OCI-LY3 (cell line): ENCODE measurements at regions not wholly inside any gene's neighbourhood (a gene's known extent, or its start where the extent isn't known, plus 50 kb on each side); places are given as distances from the start of the nearest gene placed in this dataset.

ENCODE experiments used
- H2AFZ ChIP-seq: fragments of 200-600, 300-600 bp; shearing (Covaris generic); 2 replicates; pipeline ENCODE4 v1.6.0; 2014; ENCODE audit warnings: antibody characterized with exemption, low read depth, low read length
- H3K27ac ChIP-seq: fragments of 200-600, 300-600 bp; sonication (generic); 2 replicates; pipeline ENCODE4 v1.5.1; 2014; ENCODE audit warnings: mild to moderate bottlenecking, low read length, moderate library complexity, mixed read lengths
- H3K27me3 ChIP-seq: fragments of 200-600, 300-600 bp; sonication (generic); 2 replicates; pipeline ENCODE4 v1.6.1; 2014; ENCODE audit warnings: low read depth, low read length, mixed read lengths
- H3K36me3 ChIP-seq: fragments of 200-600, 300-600 bp; sonication (generic); replicated peaks from 2 replicates; pipeline ENCODE3; 2014; ENCODE audit warnings: low read depth, low read length, mixed read lengths
- H3K4me1 ChIP-seq: fragments of 300-600, 200-600 bp; sonication (generic); 2 replicates; pipeline ENCODE4 v1.6.1; 2014; ENCODE audit warnings: low read length, mixed read lengths
- H3K4me2 ChIP-seq: fragments of 200-600, 300-600 bp; sonication (generic); 2 replicates; pipeline ENCODE4 v1.6.1; 2014; ENCODE audit warnings: low read length, mixed read lengths
- H3K4me3 ChIP-seq: fragments of 300-600, 200-600 bp; sonication (generic); 2 replicates; pipeline ENCODE4 v1.5.1; 2014; ENCODE audit warnings: antibody characterized with exemption, mild to moderate bottlenecking, low read length, moderate library complexity
- H3K79me2 ChIP-seq: fragments of 300-600, 200-600 bp; shearing (Covaris generic); 2 replicates; pipeline ENCODE4 v1.6.1; 2014; ENCODE audit warnings: mild to moderate bottlenecking, low read length, mixed read lengths
- H3K9ac ChIP-seq: fragments of 300-600, 200-600 bp; shearing (Covaris generic); 2 replicates; pipeline ENCODE4 v1.6.0; 2014; ENCODE audit warnings: mild to moderate bottlenecking, low read length, moderate library complexity
- H3K9me3 ChIP-seq: fragments of 200-600, 300-600 bp; shearing (Covaris generic); 2 replicates; pipeline ENCODE4 v1.6.1; 2014; ENCODE audit warnings: low read length, mixed read lengths; ENCODE audit not compliant: insufficient read depth
- H4K20me1 ChIP-seq: fragments of 200-600, 300-600 bp; sonication (generic); 2 replicates; pipeline ENCODE4 v1.6.1; 2016; ENCODE audit warnings: low read length, mixed read lengths; ENCODE audit not compliant: insufficient read depth
- EZH2phosphoT487 ChIP-seq: fragments of 200-600 bp; shearing (Covaris generic); IDR thresholded peaks from 2 replicates; pipeline ENCODE4 v1.6.1; 2018; ENCODE audit warnings: antibody characterized with exemption, mixed run types, low read depth
- TF ChIP-seq, protein P1 (sequence below): fragments of 200-600, 300-600 bp; sonication (generic); IDR thresholded peaks from 2 replicates; pipeline ENCODE4 v1.5.1; 2014; ENCODE audit warnings: antibody characterized with exemption, low read length, low read depth

DNA sequence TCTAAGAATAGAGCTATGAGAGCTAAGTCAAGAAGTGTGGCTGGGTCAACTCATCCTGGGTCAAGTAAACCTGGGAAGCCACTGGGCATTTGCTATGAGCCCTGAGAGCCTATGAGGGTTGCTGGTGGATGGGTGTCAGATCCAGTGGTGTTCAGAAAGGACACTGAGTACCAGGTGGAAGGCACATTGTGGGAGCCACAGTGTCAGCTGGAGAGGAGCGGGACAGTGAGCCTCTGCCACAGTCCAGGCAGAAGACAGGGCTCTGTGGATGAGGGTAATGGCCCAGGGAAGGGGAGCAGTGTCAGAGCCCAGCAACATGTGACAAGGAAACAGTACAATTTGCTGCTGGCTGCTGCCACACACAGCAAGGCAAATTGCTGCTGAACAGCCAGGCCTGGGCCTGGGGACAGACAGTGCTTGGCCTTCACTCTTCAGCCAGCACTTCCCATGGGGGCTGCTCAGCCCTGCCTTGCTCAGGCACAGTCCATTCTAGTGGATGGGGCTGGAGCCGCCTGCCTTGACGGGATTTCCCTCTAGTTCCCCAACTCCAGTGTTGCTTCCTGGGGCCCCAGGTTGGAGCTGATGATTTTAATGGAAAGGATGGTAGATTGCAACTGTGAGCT is 90.9 kb upstream of the CHST15 start:
- H3K4me3 ChIP-seq = no peak overlapping the region
- TF ChIP-seq EZH2phosphoT487 = no peak
- TF ChIP-seq, protein P1, sequence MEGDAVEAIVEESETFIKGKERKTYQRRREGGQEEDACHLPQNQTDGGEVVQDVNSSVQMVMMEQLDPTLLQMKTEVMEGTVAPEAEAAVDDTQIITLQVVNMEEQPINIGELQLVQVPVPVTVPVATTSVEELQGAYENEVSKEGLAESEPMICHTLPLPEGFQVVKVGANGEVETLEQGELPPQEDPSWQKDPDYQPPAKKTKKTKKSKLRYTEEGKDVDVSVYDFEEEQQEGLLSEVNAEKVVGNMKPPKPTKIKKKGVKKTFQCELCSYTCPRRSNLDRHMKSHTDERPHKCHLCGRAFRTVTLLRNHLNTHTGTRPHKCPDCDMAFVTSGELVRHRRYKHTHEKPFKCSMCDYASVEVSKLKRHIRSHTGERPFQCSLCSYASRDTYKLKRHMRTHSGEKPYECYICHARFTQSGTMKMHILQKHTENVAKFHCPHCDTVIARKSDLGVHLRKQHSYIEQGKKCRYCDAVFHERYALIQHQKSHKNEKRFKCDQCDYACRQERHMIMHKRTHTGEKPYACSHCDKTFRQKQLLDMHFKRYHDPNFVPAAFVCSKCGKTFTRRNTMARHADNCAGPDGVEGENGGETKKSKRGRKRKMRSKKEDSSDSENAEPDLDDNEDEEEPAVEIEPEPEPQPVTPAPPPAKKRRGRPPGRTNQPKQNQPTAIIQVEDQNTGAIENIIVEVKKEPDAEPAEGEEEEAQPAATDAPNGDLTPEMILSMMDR = no peak
- peaks cover 15% of the 10 kb centered on the region for H3K4me1 ChIP-seq
- no peaks in the 10 kb centered on the region for H3K36me3 ChIP-seq
- H3K9ac ChIP-seq = no peak overlapping the region
- H3K27ac ChIP-seq = no peak overlapping the region
- no peak overlapping the region for H3K4me2 ChIP-seq
- no peaks in the 10 kb centered on the region for H3K79me2 ChIP-seq
- H4K20me1 ChIP-seq = no peaks in the 10 kb centered on the region
- H3K27me3 ChIP-seq = no peaks in the 10 kb centered on the region
- no peaks in the 10 kb centered on the region for H3K9me3 ChIP-seq
- no peak overlapping the region for H2AFZ ChIP-seq

DNA sequence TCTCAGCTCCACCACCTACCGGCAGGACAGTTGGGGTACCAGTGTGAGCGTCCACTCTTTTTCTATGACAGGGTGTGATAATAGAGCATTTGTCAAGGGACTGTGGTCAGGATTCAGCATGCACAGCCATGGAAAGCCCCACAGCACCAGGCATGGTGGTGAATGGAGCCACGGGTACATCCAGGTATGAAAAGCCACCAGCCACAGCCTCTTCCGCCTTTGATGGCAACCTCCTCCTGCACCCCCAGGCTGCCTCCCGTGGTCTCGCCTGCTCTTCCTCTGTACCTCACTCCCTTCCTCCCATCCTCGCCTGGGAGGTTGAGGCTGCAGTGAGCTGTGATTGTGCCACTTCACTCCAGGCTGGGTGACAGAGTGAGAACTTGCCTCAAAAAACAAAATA is 90.2 kb upstream of the CHST15 start:
- Histone ChIP-seq H4K20me1 (no peaks in the 10 kb centered on the region), H3K4me1 (peaks cover 15% of the 10 kb centered on the region), H3K27ac (no peak overlapping the region), H3K4me2 (no peak overlapping the region), H3K79me2 (no peaks in the 10 kb centered on the region), H2AFZ (no peak overlapping the region), H3K4me3 (no peak overlapping the region), H3K9ac (no peak overlapping the region), H3K36me3 (no peaks in the 10 kb centered on the region), H3K9me3 (no peaks in the 10 kb centered on the region), H3K27me3 (no peaks in the 10 kb centered on the region)
- TF ChIP-seq, protein P1 = no peak
- no peak for TF ChIP-seq EZH2phosphoT487

- Histone ChIP-seq H3K4me2 (no peak overlapping the region), H4K20me1 (no peaks in the 10 kb centered on the region), H3K79me2 (no peaks in the 10 kb centered on the region), H3K4me3 (no peak overlapping the region), H3K36me3 (no peaks in the 10 kb centered on the region), H3K9me3 (no peaks in the 10 kb centered on the region), H3K27ac (no peak overlapping the region), H2AFZ (no peak overlapping the region), H3K9ac (no peak overlapping the region), H3K27me3 (no peaks in the 10 kb centered on the region), H3K4me1 (peaks cover 15% of the 10 kb centered on the region)
- TF ChIP-seq EZH2phosphoT487 = no peak
- TF ChIP-seq, protein P1 = no peak
Observed at GRCh38 chr10:124182088-124182541, 88.7 kb upstream of the CHST15 start.

- H4K20me1 ChIP-seq = no peaks in the 10 kb centered on the region
- H3K79me2 ChIP-seq = no peaks in the 10 kb centered on the region
- no peak overlapping the region for H3K9ac ChIP-seq
- H3K9me3 ChIP-seq = no peaks in the 10 kb centered on the region
- H3K4me1 ChIP-seq = peaks cover 15% of the 10 kb centered on the region
- H3K36me3 ChIP-seq = no peaks in the 10 kb centered on the region
- no peak overlapping the region for H3K4me2 ChIP-seq
- no peak for TF ChIP-seq EZH2phosphoT487
- TF ChIP-seq, protein P1 = no peak
- no peaks in the 10 kb centered on the region for H3K27me3 ChIP-seq
- no peak overlapping the region for H3K4me3 ChIP-seq
- no peak overlapping the region for H2AFZ ChIP-seq
- no peak overlapping the region for H3K27ac ChIP-seq
Observed at GRCh38 chr10:124181656-124182055, 88.3 kb upstream of the CHST15 start.
